Karpas-422 (cell line): ENCODE measurements at regions not wholly inside any gene's neighbourhood (a gene's known extent, or its start where the extent isn't known, plus 50 kb on each side); places are given as distances from the start of the nearest gene placed in this dataset.

Source experiments
- DNase-seq: peaks from one replicate; pipeline ENCODE4 v3.0.0-alpha.2; 2015
- H2AFZ ChIP-seq: fragments of 200-600 bp; sonication (generic); 2 replicates; pipeline ENCODE4 v1.6.1; 2014; ENCODE audit warnings: antibody characterized with exemption, low read length, mixed read lengths
- H3K27ac ChIP-seq: fragments of 200-600 bp; sonication (generic); 2 replicates; pipeline ENCODE4 v1.5.1; 2014; ENCODE audit warnings: mild to moderate bottlenecking, low read length, moderate library complexity
- H3K27me3 ChIP-seq: fragments of 200-600 bp; sonication (generic); 2 replicates; pipeline ENCODE4 v1.6.1; 2014; ENCODE audit warnings: low read length, mixed read lengths
- H3K36me3 ChIP-seq: fragments of 200-600 bp; sonication (generic); 2 replicates; pipeline ENCODE4 v1.6.1; 2014; ENCODE audit warnings: low read length, mixed read lengths; ENCODE audit not compliant: insufficient read depth
- H3K4me1 ChIP-seq: fragments of 200-600 bp; sonication (generic); 2 replicates; pipeline ENCODE4 v1.6.1; 2014; ENCODE audit warnings: mild to moderate bottlenecking, low read length, mixed read lengths
- H3K4me2 ChIP-seq: fragments of 200-600 bp; sonication (generic); 2 replicates; pipeline ENCODE4 v1.6.1; 2014; ENCODE audit warnings: low read length, low read depth, mild to moderate bottlenecking; ENCODE audit not compliant: poor library complexity, severe bottlenecking
- H3K4me3 ChIP-seq: fragments of 200-600 bp; sonication (generic); 2 replicates; pipeline ENCODE4 v1.5.1; 2014; ENCODE audit warnings: mild to moderate bottlenecking, antibody characterized with exemption, low read length, mixed read lengths
- H3K79me2 ChIP-seq: fragments of 200-600 bp; sonication (generic); 2 replicates; pipeline ENCODE4 v1.6.1; 2014; ENCODE audit warnings: mild to moderate bottlenecking, low read length, mixed read lengths
- H3K9ac ChIP-seq: fragments of 200-600 bp; sonication (generic); 2 replicates; pipeline ENCODE4 v1.6.0; 2014; ENCODE audit warnings: low read length
- H3K9me2 ChIP-seq: fragments of 200-600 bp; sonication (generic), shearing (Covaris generic); replicated peaks from 2 replicates; pipeline ENCODE4 v1.6.0; 2014; ENCODE audit warnings: mild to moderate bottlenecking, low read length, moderate library complexity; ENCODE audit not compliant: insufficient read depth
- H3K9me3 ChIP-seq: fragments of 300-700, 200-600 bp; sonication (generic); 2 replicates; pipeline ENCODE4 v1.6.1; 2014; ENCODE audit warnings: low read length, mixed read lengths
- H4K20me1 ChIP-seq: fragments of 200-600 bp; sonication (generic); 2 replicates; pipeline ENCODE4 v1.6.1; 2014; ENCODE audit warnings: mild to moderate bottlenecking, antibody characterized with exemption, low read length, low read depth; ENCODE audit not compliant: insufficient read depth

DNA sequence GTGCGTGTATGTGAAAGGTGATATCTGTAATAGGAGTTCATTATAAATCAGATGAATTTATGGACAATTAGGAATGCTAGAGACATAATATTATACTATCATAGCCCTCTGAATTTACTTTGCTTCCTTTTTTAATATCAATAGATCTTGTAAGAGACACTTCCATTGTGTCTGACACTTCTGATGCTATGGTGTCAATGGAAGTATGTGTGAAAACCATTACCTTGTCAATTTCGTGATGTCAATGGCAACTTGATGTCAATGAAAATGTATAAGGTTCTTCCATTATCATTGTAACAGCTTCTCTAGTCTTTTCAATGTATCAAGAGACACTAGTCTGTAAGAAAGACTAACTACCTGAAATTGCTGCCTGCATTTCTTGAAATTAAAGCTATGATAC, 296.8 kb upstream of the DPYD start:
- no peaks in the 10 kb centered on the region for H3K9me3 ChIP-seq
- no peak overlapping the region for H3K4me2 ChIP-seq
- H3K9me2 ChIP-seq: no peaks in the 10 kb centered on the region
- H3K4me3 ChIP-seq: no peak overlapping the region
- H3K4me1 ChIP-seq: no peaks in the 10 kb centered on the region
- no peaks in the 10 kb centered on the region for H3K36me3 ChIP-seq
- H3K27me3 ChIP-seq: no peaks in the 10 kb centered on the region; the same call in 1 of the 2 replicates
- H3K79me2 ChIP-seq: no peaks in the 10 kb centered on the region
- DNase-seq: no peak
- H3K9ac ChIP-seq: no peak overlapping the region
- H3K27ac ChIP-seq: no peak overlapping the region
- H4K20me1 ChIP-seq: no peaks in the 10 kb centered on the region
- H2AFZ ChIP-seq: no peak overlapping the region

DNA sequence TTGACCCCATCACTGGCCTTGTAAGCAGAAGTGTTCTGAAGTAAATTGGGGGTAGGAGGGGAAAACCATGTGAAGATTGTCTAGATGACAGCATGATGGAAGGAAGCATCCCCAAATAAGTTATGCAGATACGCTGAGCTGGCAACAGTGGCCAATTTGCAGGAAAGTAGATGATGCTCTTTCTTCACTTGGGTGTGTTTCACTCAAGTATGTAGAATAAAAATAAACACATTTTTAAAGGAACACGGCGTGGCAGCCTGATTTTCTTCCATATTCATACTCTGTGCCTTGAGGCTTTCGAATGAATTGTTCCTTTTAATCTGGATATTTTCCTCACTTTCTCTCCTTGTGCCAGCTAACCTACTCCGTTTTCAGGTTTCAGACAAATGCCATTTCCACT, 295.5 kb upstream of the DPYD start:
- no peaks in the 10 kb centered on the region for H4K20me1 ChIP-seq
- DNase-seq: no peak
- H3K27ac ChIP-seq: no peak overlapping the region
- H3K9ac ChIP-seq: no peak overlapping the region
- no peak overlapping the region for H2AFZ ChIP-seq
- H3K27me3 ChIP-seq: no peaks in the 10 kb centered on the region; the same call in 1 of the 2 replicates
- H3K79me2 ChIP-seq: no peaks in the 10 kb centered on the region
- H3K4me3 ChIP-seq: no peak overlapping the region
- no peak overlapping the region for H3K4me2 ChIP-seq
- no peaks in the 10 kb centered on the region for H3K9me2 ChIP-seq
- H3K9me3 ChIP-seq: no peaks in the 10 kb centered on the region
- H3K4me1 ChIP-seq: no peaks in the 10 kb centered on the region
- no peaks in the 10 kb centered on the region for H3K36me3 ChIP-seq

DNA sequence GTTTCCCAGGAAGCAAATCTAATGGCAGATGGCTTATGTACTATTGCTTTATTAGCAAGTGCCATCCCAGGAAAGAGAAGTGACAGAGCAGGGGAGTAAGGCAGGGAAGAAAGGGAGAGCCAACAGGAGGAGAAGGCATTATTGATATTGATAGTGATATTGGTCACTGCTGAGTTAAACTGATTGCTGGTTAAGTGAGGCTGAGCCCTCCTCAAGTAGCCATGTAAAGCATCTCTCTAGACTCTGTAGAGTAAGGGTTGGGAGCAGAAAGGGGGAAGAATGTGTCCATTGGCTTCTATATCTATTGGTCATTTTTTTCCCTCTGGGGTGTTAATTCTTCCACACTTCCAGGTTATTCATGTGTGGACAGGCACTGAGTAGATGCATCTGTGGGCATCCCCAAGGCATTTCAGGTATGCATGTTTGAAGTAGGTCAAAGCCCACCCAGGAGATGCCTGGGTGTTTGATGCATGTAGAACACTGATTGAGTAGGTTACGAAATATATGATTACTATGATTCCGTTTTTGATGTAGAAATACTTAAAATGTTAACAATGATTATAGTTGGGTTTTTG, 290.5 kb upstream of the DPYD start:
- no peak overlapping the region for H3K4me2 ChIP-seq
- no peak overlapping the region for H3K9ac ChIP-seq
- no peaks in the 10 kb centered on the region for H3K36me3 ChIP-seq
- no peaks in the 10 kb centered on the region for H3K9me2 ChIP-seq
- no peak overlapping the region for H3K27ac ChIP-seq
- H2AFZ ChIP-seq: no peak overlapping the region
- no peaks in the 10 kb centered on the region for H3K79me2 ChIP-seq
- no peak overlapping the region for H3K4me3 ChIP-seq
- no peaks in the 10 kb centered on the region for H3K4me1 ChIP-seq
- DNase-seq: no peak
- H3K9me3 ChIP-seq: no peaks in the 10 kb centered on the region
- H4K20me1 ChIP-seq: no peaks in the 10 kb centered on the region
- no peaks in the 10 kb centered on the region for H3K27me3 ChIP-seq

DNA sequence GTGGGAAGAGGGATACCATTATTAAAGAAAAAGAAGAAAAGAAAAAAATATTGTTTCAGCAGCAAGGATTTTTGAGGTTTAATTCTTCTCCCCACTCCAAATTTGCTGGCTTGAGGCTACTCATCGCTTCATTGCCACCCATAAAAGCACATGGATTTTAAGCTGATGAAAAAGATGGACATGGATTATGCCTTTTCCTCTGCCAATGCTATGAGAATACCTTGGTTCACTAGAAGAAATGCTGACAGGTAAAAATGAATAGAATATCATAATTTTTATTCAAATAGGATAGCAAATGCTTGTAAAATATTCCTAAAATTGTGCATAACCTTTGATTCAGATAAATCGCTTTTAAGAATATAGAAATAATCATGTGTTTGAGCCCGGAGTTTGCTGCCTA, 289.7 kb upstream of the DPYD start:
- Histone ChIP-seq H3K36me3 (no peaks in the 10 kb centered on the region), H3K9ac (no peak overlapping the region), H2AFZ (no peak overlapping the region), H3K4me3 (no peak overlapping the region), H3K4me1 (no peaks in the 10 kb centered on the region), H3K27ac (no peak overlapping the region), H3K9me3 (no peaks in the 10 kb centered on the region), H3K79me2 (no peaks in the 10 kb centered on the region), H4K20me1 (no peaks in the 10 kb centered on the region), H3K27me3 (no peaks in the 10 kb centered on the region), H3K4me2 (no peak overlapping the region), H3K9me2 (no peaks in the 10 kb centered on the region)
- no peak for DNase-seq

DNA sequence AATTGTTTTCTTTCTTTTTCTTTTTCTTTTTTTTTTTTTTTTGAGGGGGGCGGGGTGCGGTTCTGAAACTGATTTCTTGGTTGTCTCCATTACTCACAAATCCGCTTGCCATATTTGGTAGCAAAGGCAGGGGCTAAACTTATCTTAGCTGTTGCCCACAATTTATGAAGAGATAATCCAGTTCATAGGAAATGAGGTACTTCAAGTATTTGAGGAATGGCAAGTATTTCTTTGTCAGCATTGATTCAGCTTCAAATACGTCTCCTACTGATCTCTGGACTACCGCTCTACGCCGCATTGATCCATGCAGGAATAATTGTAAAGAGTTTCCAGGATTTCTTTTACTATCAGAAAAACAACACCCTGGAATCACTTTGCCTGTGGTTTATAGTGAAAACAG, 289.2 kb upstream of the DPYD start:
- H3K36me3 ChIP-seq: no peaks in the 10 kb centered on the region
- no peaks in the 10 kb centered on the region for H3K79me2 ChIP-seq
- H3K9me2 ChIP-seq: no peaks in the 10 kb centered on the region
- H3K9me3 ChIP-seq: no peaks in the 10 kb centered on the region
- H3K4me2 ChIP-seq: no peak overlapping the region
- H3K9ac ChIP-seq: no peak overlapping the region
- H3K27me3 ChIP-seq: no peaks in the 10 kb centered on the region
- no peaks in the 10 kb centered on the region for H4K20me1 ChIP-seq
- no peak for DNase-seq
- no peak overlapping the region for H2AFZ ChIP-seq
- no peaks in the 10 kb centered on the region for H3K4me1 ChIP-seq
- no peak overlapping the region for H3K4me3 ChIP-seq
- no peak overlapping the region for H3K27ac ChIP-seq

DNA sequence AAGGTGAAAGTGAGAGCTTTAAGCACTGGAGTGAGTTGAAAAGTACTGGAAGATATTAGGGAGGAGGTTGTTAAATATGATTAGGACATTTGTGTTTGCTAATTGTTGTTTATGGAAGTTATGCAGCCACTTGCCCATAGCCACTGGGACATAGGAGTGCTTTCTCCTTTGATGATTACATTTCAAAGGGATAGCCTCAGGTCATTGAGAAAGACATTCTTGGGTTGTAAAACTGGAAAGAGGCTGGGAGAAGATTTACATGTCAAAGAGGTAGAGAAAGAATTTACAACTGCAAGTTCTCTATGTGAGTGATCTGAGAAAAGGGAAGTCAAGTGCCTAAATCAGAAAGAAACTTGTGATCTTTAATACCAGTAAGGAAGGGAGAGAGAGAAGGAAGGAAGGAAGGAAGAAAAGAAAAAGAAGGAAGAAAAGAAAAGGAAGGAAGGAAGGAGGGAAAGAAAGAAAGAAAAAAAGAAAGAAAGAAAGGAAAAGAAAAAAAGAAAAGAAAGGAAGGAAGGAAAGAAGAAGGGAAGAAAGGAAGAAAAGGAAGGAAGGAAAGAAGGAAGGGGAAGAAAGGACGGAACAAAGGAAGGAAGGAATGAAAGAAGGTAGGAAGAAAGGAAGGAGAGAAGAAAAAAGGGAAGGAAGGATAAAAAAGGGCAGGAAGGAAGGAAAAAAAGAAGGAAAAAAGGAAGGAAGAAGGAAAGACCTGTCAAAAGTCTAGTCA, 284.6 kb upstream of the DPYD start:
- no peak overlapping the region for H3K9ac ChIP-seq
- H3K4me3 ChIP-seq: no peak overlapping the region
- H3K4me2 ChIP-seq: no peak overlapping the region
- no peak overlapping the region for H3K27ac ChIP-seq
- H3K4me1 ChIP-seq: no peaks in the 10 kb centered on the region
- no peaks in the 10 kb centered on the region for H3K9me3 ChIP-seq
- H3K79me2 ChIP-seq: no peaks in the 10 kb centered on the region
- H3K9me2 ChIP-seq: no peaks in the 10 kb centered on the region
- no peak overlapping the region for H2AFZ ChIP-seq
- H4K20me1 ChIP-seq: no peaks in the 10 kb centered on the region
- no peak for DNase-seq
- H3K36me3 ChIP-seq: no peaks in the 10 kb centered on the region
- no peaks in the 10 kb centered on the region for H3K27me3 ChIP-seq

DNA sequence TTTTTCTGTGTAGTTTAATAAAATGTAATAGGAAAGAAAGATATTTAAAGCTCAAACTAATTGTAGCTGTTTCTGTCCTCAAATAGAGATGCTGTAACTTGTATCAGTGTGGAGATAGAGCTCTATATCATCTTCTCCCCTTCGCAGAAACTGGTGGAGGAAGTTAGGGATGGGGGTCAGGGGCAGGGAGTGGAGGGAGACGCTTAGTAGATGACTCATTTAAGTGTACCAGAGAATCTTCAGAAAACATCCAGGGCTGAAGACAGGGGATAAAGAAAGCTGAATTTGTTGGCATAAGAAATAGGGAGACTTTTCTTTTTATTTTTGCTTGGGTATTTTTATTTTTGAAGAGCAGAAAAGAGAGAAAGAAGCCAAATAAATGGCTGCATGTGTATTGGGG, 282.6 kb upstream of the DPYD start:
- no peak for DNase-seq
- H3K9me3 ChIP-seq: no peaks in the 10 kb centered on the region
- no peaks in the 10 kb centered on the region for H3K36me3 ChIP-seq
- no peak overlapping the region for H3K4me2 ChIP-seq
- H4K20me1 ChIP-seq: no peaks in the 10 kb centered on the region
- no peaks in the 10 kb centered on the region for H3K9me2 ChIP-seq
- no peaks in the 10 kb centered on the region for H3K79me2 ChIP-seq
- H3K9ac ChIP-seq: no peak overlapping the region
- H3K27me3 ChIP-seq: no peaks in the 10 kb centered on the region
- H2AFZ ChIP-seq: no peak overlapping the region
- H3K27ac ChIP-seq: no peak overlapping the region
- no peak overlapping the region for H3K4me3 ChIP-seq
- H3K4me1 ChIP-seq: no peaks in the 10 kb centered on the region

DNA sequence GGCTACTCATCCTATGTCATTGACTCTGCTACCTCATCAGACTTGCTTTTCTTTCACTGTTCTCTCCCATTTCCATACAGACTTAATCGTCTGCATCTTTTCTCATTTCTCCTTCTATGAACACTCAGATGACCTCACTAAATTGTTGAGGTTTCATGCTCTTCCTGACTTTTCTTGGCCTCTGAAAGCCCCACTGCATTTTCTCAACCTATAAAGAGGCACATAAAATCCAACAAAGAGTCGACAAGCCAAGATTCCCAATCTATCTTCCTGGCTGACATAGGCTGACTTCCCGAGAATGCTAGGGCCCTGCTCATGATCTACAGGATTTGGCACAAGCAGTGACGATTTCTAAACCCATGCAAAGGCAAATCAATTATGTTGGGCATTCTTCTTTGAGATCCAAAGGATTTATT, 280.8 kb upstream of the DPYD start:
- H3K4me2 ChIP-seq: no peak overlapping the region
- H3K4me1 ChIP-seq: no peaks in the 10 kb centered on the region
- H3K9ac ChIP-seq: no peak overlapping the region
- no peaks in the 10 kb centered on the region for H3K36me3 ChIP-seq
- no peak for DNase-seq
- H3K79me2 ChIP-seq: no peaks in the 10 kb centered on the region
- no peak overlapping the region for H2AFZ ChIP-seq
- H3K27ac ChIP-seq: no peak overlapping the region
- no peaks in the 10 kb centered on the region for H3K9me3 ChIP-seq
- H3K27me3 ChIP-seq: no peaks in the 10 kb centered on the region
- no peak overlapping the region for H3K4me3 ChIP-seq
- no peaks in the 10 kb centered on the region for H3K9me2 ChIP-seq
- H4K20me1 ChIP-seq: no peaks in the 10 kb centered on the region
